ENCODE measurements at regions not wholly inside any gene's neighbourhood (a gene's known extent, or its start where the extent isn't known, plus 50 kb on each side); places are given as distances from the start of the nearest gene placed in this dataset.
"Not testable (repeated sequence)": the region's sequence is repeated elsewhere in the genome, so short reads cannot be mapped to it uniquely, and the experiment has no call there.

DNA sequence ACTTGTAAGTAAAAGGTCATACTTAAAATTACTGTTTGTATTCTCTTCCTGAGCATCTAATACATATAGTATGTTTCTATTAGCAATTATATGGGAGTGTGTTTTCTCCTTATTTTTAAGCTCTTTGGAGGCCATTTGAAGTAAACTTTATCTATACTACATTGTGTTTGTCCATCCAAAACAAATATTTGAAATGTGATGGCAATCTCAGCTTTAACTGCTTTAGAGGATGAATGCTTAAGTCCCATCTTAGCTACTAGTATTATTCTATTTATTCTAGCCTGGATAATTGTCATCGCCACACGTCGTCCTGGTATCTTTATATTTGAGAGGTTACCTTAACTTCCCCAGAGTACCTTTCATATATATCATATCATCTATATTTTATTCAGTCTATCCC is 335.8 kb downstream of the NAF1 start:
- WGBS = 37% methylated on average over 3 of the region's 3 CpGs
- no peak for DNase-seq (ENCODE audit: low spot score)
- no peaks in the 10 kb centered on the region for H3K27me3 ChIP-seq (replicated peaks; ENCODE audit: insufficient read depth)
- H3K4me1 ChIP-seq (replicated peaks) = no peaks in the 10 kb centered on the region
- H3K4me3 ChIP-seq = no peak overlapping the region
- H3K27ac ChIP-seq = no peak overlapping the region
- TF ChIP-seq, protein P1, sequence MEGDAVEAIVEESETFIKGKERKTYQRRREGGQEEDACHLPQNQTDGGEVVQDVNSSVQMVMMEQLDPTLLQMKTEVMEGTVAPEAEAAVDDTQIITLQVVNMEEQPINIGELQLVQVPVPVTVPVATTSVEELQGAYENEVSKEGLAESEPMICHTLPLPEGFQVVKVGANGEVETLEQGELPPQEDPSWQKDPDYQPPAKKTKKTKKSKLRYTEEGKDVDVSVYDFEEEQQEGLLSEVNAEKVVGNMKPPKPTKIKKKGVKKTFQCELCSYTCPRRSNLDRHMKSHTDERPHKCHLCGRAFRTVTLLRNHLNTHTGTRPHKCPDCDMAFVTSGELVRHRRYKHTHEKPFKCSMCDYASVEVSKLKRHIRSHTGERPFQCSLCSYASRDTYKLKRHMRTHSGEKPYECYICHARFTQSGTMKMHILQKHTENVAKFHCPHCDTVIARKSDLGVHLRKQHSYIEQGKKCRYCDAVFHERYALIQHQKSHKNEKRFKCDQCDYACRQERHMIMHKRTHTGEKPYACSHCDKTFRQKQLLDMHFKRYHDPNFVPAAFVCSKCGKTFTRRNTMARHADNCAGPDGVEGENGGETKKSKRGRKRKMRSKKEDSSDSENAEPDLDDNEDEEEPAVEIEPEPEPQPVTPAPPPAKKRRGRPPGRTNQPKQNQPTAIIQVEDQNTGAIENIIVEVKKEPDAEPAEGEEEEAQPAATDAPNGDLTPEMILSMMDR (IDR thresholded peaks at IDR 0.05) = no peak
- TF ChIP-seq POLR2AphosphoS5 (IDR thresholded peaks at IDR 0.05) (no peak), POLR2A (IDR thresholded peaks at IDR 0.05) (no peak)
- H3K9me3 ChIP-seq = no peaks in the 10 kb centered on the region
- no peaks in the 10 kb centered on the region for H3K36me3 ChIP-seq
- intact Hi-C loops (cut with DNase I) = no loop called here

DNA sequence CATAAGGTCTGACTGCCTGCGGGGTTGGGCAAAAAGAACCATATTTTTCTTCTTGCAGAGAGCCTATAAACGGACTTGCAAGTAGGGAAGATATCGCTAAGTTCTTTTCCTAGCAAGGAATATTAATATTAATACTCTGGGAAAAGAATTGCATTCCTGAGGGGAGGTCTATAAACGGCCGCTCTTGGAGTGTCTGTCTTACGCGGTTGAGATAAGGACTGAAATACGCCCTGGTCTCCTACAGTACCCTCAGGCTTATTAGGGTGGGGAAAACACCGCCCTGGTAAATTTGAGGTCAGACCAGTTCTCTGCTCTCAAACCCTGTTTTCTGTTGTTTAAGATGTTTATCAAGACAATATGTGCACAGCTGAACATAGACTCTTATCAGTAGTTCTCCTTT is 349.3 kb downstream of the NAF1 start:
- H3K36me3 ChIP-seq; H3K27ac ChIP-seq; DNase-seq (ENCODE audit: low spot score); H3K27me3 ChIP-seq (replicated peaks; ENCODE audit: insufficient read depth); H3K9me3 ChIP-seq; H3K4me3 ChIP-seq; H3K4me1 ChIP-seq (replicated peaks); intact Hi-C loops (cut with DNase I): not testable (repeated sequence)
- 97% methylated on average over 9 of the region's 9 CpGs for WGBS

DNA sequence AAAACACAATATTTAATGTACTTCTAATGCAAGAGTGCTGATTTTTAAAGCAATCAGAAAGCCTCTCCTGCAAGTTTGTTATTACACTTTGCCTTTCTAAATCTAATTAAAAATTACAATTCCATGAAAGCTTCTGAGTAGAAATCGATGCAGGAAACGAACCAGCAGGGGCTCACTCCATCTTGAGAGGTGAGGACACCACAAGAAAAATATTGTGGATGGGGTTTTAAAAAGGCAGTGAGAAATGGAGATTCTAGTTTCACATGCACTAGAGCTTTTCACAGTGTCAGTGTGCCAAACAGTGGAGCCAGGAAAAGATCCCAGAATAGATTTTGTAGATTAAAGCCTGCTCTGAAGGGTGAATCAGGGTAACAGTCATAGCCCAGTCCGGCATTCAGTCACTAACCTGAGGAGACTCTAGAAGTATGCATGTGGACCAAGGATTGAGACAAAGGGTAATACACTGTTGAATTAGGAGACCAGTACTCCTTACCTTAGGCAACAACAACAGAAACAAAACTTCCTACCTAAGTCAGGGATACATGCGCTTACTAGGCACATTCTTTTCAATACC is 362.3 kb downstream of the NAF1 start:
- Histone ChIP-seq H3K27ac (no peak overlapping the region), H3K4me1 (replicated peaks) (no peaks in the 10 kb centered on the region), H3K9me3 (no peaks in the 10 kb centered on the region), H3K36me3 (no peaks in the 10 kb centered on the region), H3K4me3 (no peak overlapping the region), H3K27me3 (replicated peaks; ENCODE audit: insufficient read depth) (no peaks in the 10 kb centered on the region)
- intact Hi-C loops (cut with DNase I) = no loop called here
- no peak for TF ChIP-seq POLR2A (IDR thresholded peaks at IDR 0.05)
- WGBS = 71% methylated on average over 4 of the region's 4 CpGs
- no peak for DNase-seq (ENCODE audit: low spot score)

DNA sequence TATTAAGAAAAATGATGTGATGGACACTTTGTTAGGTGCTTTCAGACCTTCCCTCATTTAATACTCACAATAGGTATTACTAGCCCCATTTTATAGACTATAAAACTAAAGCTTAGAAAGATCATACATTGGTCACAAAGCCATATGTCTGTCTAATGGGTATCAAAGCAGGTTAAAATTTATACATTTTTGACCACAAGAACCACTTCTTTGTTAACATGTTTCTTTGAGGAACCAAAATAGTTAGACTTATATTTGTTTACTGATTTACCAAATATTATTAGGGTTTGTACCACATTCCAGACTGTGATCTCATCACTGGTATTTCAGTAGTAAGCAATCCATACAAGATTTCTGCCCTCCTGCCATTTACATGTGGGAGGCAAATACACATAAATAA is 363.3 kb downstream of the NAF1 start:
- TF ChIP-seq POLR2AphosphoS5 (IDR thresholded peaks at IDR 0.05) (no peak), POLR2A (IDR thresholded peaks at IDR 0.05) (no peak)
- TF ChIP-seq, protein P1 (IDR thresholded peaks at IDR 0.05) = no peak
- H3K9me3 ChIP-seq = no peaks in the 10 kb centered on the region
- DNase-seq (ENCODE audit: low spot score) = no peak
- H3K4me3 ChIP-seq = no peak overlapping the region
- no peak overlapping the region for H3K27ac ChIP-seq
- no peaks in the 10 kb centered on the region for H3K27me3 ChIP-seq (replicated peaks; ENCODE audit: insufficient read depth)
- intact Hi-C loops (cut with DNase I) = no loop called here
- no peaks in the 10 kb centered on the region for H3K4me1 ChIP-seq (replicated peaks)
- H3K36me3 ChIP-seq = no peaks in the 10 kb centered on the region

DNA sequence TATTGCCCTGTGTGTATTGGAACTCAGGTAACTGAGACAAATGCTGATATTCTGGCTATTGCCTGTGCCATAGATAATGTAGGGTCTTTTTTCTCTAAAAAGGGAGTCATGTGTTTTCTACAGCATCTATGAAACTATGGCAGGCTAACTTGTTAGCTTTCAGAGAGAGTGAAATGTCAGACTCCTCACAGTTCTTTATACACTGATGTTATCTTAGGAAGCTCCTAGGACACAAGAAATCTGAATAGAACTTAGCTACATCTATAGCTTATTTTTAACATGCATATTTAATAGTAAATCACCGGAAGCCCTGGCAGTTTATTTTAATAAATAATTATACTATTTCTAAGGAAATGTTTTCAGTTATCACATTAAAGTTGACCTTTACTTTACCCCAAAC is 369.6 kb downstream of the NAF1 start:
- H3K27me3 ChIP-seq (replicated peaks; ENCODE audit: insufficient read depth) = no peaks in the 10 kb centered on the region
- H3K36me3 ChIP-seq = no peaks in the 10 kb centered on the region
- no peak for DNase-seq (ENCODE audit: low spot score)
- no peaks in the 10 kb centered on the region for H3K9me3 ChIP-seq
- H3K27ac ChIP-seq = no peak overlapping the region
- intact Hi-C loops (cut with DNase I) = no loop called here
- 56% methylated on average over 1 of the region's 1 CpG for WGBS
- no peak for TF ChIP-seq POLR2AphosphoS5 (IDR thresholded peaks at IDR 0.05)
- TF ChIP-seq POLR2A (IDR thresholded peaks at IDR 0.05) = no peak
- TF ChIP-seq, protein P1 (IDR thresholded peaks at IDR 0.05) = no peak
- no peaks in the 10 kb centered on the region for H3K4me1 ChIP-seq (replicated peaks)
- H3K4me3 ChIP-seq = no peak overlapping the region

DNA sequence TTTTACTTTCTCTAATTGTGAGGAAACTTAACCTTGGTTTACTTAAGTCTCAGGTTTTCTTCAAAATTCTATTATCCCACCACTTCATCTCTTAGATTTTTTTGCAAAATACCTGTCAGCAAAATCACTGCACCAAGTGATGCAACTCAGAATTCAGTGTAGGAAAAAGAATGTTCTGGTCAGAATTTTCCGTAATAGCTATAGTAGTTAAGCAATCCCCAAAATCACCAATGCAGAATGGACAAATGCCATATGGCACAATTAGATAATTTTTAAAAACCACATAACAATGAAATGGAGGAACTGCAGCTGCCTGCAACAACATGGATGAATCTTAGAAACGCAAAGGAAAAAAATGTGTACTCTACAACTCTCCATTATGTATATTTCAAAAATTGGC is 373.1 kb downstream of the NAF1 start:
- intact Hi-C loops (cut with DNase I) = no loop called here
- TF ChIP-seq POLR2A (IDR thresholded peaks at IDR 0.05) (no peak), POLR2AphosphoS5 (IDR thresholded peaks at IDR 0.05) (no peak)
- TF ChIP-seq, protein P1 (IDR thresholded peaks at IDR 0.05) = no peak
- H3K36me3 ChIP-seq = no peaks in the 10 kb centered on the region

More for the DNA sequence above, 373.1 kb downstream of the NAF1 start:
- Histone ChIP-seq H3K4me3 (no peak overlapping the region), H3K27ac (no peak overlapping the region), H3K9me3 (no peaks in the 10 kb centered on the region), H3K27me3 (replicated peaks; ENCODE audit: insufficient read depth) (no peaks in the 10 kb centered on the region), H3K4me1 (replicated peaks) (no peaks in the 10 kb centered on the region)
- no peak for DNase-seq (ENCODE audit: low spot score)
- 83% methylated on average over 2 of the region's 2 CpGs for WGBS
